Endodermal cell (in vitro differentiated cells): ENCODE measurements at regions not wholly inside any gene's neighbourhood (a gene's known extent, or its start where the extent isn't known, plus 50 kb on each side); places are given as distances from the start of the nearest gene placed in this dataset.

Experiments
- DNase-seq: peaks from one replicate; pipeline ENCODE4 v3.0.0-alpha.2; 2017
- H3K27ac ChIP-seq: 2 replicates; pipeline ENCODE4 v1.5.1; 2013; ENCODE audit warnings: mild to moderate bottlenecking, low read depth, low read length, moderate library complexity
- H3K27me3 ChIP-seq: 2 replicates; pipeline ENCODE4 v1.6.1; 2013; ENCODE audit warnings: mild to moderate bottlenecking, low read length, moderate library complexity; ENCODE audit not compliant: insufficient read depth, control insufficient read depth, poor library complexity, severe bottlenecking
- H3K36me3 ChIP-seq: 2 replicates; pipeline ENCODE4 v1.7.0; 2013; ENCODE audit warnings: mild to moderate bottlenecking, low read length, moderate library complexity; ENCODE audit not compliant: control insufficient read depth, insufficient read depth
- H3K4me1 ChIP-seq: one replicate; pipeline ENCODE4 v1.7.0; 2013; ENCODE audit warnings: low read length; ENCODE audit not compliant: control insufficient read depth, insufficient read depth
- H3K4me3 ChIP-seq: 2 replicates; pipeline ENCODE4 v1.5.1; 2013; ENCODE audit warnings: mild to moderate bottlenecking, low read length, moderate library complexity
- H3K9ac ChIP-seq: 2 replicates; pipeline ENCODE4 v1.6.1; 2013; ENCODE audit warnings: mild to moderate bottlenecking, low read length, moderate library complexity; ENCODE audit not compliant: poor library complexity, severe bottlenecking; ENCODE audit errors: extremely low read depth
- H3K9me3 ChIP-seq: 2 replicates; pipeline ENCODE4 v1.6.1; 2013; ENCODE audit warnings: mild to moderate bottlenecking, low read length, moderate library complexity; ENCODE audit not compliant: control insufficient read depth
- H3K27ac Mint-ChIP-seq: 2 replicates; pipeline ENCODE4 v1.8.0; 2020; ENCODE audit warnings: mixed read lengths
- H3K27me3 Mint-ChIP-seq: 2 replicates; pipeline ENCODE4 v1.8.0; 2021; ENCODE audit warnings: mild to moderate bottlenecking, mixed read lengths; ENCODE audit not compliant: insufficient read depth
- H3K36me3 Mint-ChIP-seq: 2 replicates; pipeline ENCODE4 v1.8.0; 2020; ENCODE audit warnings: low read depth, mixed read lengths
- H3K4me1 Mint-ChIP-seq: 2 replicates; pipeline ENCODE4 v1.8.0; 2020; ENCODE audit warnings: mixed read lengths
- H3K4me3 Mint-ChIP-seq: 2 replicates; pipeline ENCODE4 v1.8.0; 2020; ENCODE audit warnings: mild to moderate bottlenecking, moderate library complexity, mixed read lengths
- H3K9me3 Mint-ChIP-seq: 2 replicates; pipeline ENCODE4 v1.8.0; 2020; ENCODE audit warnings: mild to moderate bottlenecking, mixed read lengths
- CTCF ChIP-seq: fragments of 200-600 bp; sonication (generic); conservative IDR thresholded peaks from 2 replicates; pipeline ENCODE4 v1.5.0; 2021; ENCODE audit warnings: antibody characterized with exemption, mild to moderate bottlenecking
- WGBS, 2 experiments: methylation state at CpG; one replicate each; pipeline versions ENCODE4 v1.1.5 to v1.1.7; 2013; ENCODE audit warnings: missing lambda C conversion rate in 2 of 2, mixed read lengths in 1 of 2; ENCODE audit not compliant: insufficient coverage in 1 of 2, insufficient read length in 1 of 2; 5-methylcytosine and 5-hydroxymethylcytosine counted together

- H3K4me1 ChIP-seq: no peaks in the 10 kb centered on the region
- WGBS, 2 experiments: 81 to 85% methylated on average over 14 to 26 of the region's 26 CpGs
- peaks cover 3% of the 10 kb centered on the region for H3K36me3 Mint-ChIP-seq
- no peak overlapping the region for H3K27ac Mint-ChIP-seq
- H3K4me1 Mint-ChIP-seq: no peaks in the 10 kb centered on the region
- H3K4me3 Mint-ChIP-seq: no peak overlapping the region
- H3K9ac ChIP-seq: no peak overlapping the region
- H3K9me3 ChIP-seq: peaks cover 23% of the 10 kb centered on the region
- no peaks in the 10 kb centered on the region for H3K36me3 ChIP-seq
- peaks cover 87% of the 10 kb centered on the region for H3K9me3 Mint-ChIP-seq
- TF ChIP-seq CTCF: no peak
- no peak overlapping the region for H3K4me3 ChIP-seq
- peak; percentile 24 for DNase-seq
- no peaks in the 10 kb centered on the region for H3K27me3 Mint-ChIP-seq
- no peaks in the 10 kb centered on the region for H3K27me3 ChIP-seq
- no peak overlapping the region for H3K27ac ChIP-seq
Measured at GRCh38 chr14:105851716-105852377, 325.5 kb downstream of the TMEM121 start.

- Histone ChIP-seq H3K4me3 (no peak overlapping the region), H3K27ac (no peak overlapping the region), H3K9ac (no peak overlapping the region), H3K36me3 (no peaks in the 10 kb centered on the region), H3K4me1 (no peaks in the 10 kb centered on the region), H3K9me3 (peaks cover 23% of the 10 kb centered on the region), H3K27me3 (no peaks in the 10 kb centered on the region)
- Mint-ChIP-seq H3K9me3 (peaks cover 88% of the 10 kb centered on the region), H3K27ac (no peak overlapping the region), H3K4me3 (no peak overlapping the region), H3K36me3 (peaks cover 3% of the 10 kb centered on the region), H3K27me3 (no peaks in the 10 kb centered on the region), H3K4me1 (no peaks in the 10 kb centered on the region)
- 70 to 93% methylated on average over 4 to 17 of the region's 17 CpGs for WGBS, 2 experiments
- DNase-seq: peak; percentile 13
- no peak for TF ChIP-seq CTCF
Measured at GRCh38 chr14:105852378-105853088, 326.1 kb downstream of the TMEM121 start.

GRCh38 chr14:105853089-105853906 is 326.9 kb downstream of the TMEM121 start:
- H3K36me3 Mint-ChIP-seq: peaks cover 3% of the 10 kb centered on the region
- peaks cover 88% of the 10 kb centered on the region for H3K9me3 Mint-ChIP-seq
- Histone ChIP-seq H3K4me3 (no peak overlapping the region), H3K27me3 (no peaks in the 10 kb centered on the region), H3K9me3 (peaks cover 26% of the 10 kb centered on the region), H3K4me1 (no peaks in the 10 kb centered on the region), H3K27ac (no peak overlapping the region), H3K36me3 (no peaks in the 10 kb centered on the region), H3K9ac (no peak overlapping the region)
- no peaks in the 10 kb centered on the region for H3K4me1 Mint-ChIP-seq
- H3K27me3 Mint-ChIP-seq: no peaks in the 10 kb centered on the region
- DNase-seq: peak; percentile 12
- no peak overlapping the region for H3K27ac Mint-ChIP-seq
- no peak for TF ChIP-seq CTCF
- H3K4me3 Mint-ChIP-seq: no peak overlapping the region
- WGBS, 2 experiments: 89 to 94% methylated on average over 3 to 16 of the region's 16 CpGs
